ENCODE measurements at regions not wholly inside any gene's neighbourhood (a gene's known extent, or its start where the extent isn't known, plus 50 kb on each side); places are given as distances from the start of the nearest gene placed in this dataset.

DNA sequence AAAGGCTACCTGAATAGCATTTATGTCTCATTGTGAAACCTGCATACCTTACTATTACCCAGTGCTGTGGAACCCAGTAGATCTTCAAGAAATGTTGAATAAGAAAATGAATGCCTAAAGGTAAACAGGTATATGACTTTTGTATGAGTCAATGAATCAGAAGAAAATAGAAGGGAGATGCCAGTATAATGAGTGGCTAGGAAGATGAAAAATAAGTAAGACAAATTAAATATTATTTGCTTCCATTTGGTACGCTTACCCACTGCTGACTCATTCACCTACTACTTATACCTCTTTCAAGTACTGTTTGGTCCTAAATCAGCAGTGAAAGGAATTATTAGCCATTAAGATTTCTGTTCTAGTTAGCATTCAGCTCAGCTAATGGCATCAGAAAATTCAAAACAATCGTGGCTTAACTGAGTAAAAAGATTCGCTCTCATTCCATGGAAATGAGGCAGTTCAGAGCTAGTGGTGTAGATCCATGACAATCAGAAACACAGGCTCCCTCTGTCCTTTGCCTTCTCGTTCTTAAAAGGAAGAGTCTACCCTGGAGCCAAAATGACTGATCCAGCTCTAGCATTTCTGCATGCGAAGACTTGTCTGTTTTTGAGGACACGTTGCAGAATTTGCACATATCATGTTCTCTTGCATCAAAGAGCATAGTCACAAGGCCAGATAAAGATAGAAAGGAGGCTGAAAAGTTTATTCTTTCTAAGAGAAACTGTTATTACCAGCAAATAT is 705.8 kb upstream of the USP15 start:
- no peaks in the 10 kb centered on the region for H3K9me2 ChIP-seq (replicated peaks; ENCODE audit: insufficient read depth, low read length)
- H3K27ac ChIP-seq (ENCODE audit: low read depth, low read length) = no peak overlapping the region
- no peaks in the 10 kb centered on the region for H3F3A ChIP-seq (ENCODE audit: insufficient read depth)
- no peaks in the 10 kb centered on the region for H3K36me3 ChIP-seq (ENCODE audit: low read length)
- no peaks in the 10 kb centered on the region for H3K27me3 ChIP-seq (ENCODE audit: low read length)
- H3K9ac ChIP-seq (ENCODE audit: low read length) = no peak overlapping the region
- H2AFZ ChIP-seq (ENCODE audit: low read depth, low read length, severe bottlenecking) = no peak overlapping the region
- TF ChIP-seq EZH2phosphoT487 (conservative IDR thresholded peaks at IDR 0.05; ENCODE audit: low read length) = no peak
- TF ChIP-seq, protein P1, sequence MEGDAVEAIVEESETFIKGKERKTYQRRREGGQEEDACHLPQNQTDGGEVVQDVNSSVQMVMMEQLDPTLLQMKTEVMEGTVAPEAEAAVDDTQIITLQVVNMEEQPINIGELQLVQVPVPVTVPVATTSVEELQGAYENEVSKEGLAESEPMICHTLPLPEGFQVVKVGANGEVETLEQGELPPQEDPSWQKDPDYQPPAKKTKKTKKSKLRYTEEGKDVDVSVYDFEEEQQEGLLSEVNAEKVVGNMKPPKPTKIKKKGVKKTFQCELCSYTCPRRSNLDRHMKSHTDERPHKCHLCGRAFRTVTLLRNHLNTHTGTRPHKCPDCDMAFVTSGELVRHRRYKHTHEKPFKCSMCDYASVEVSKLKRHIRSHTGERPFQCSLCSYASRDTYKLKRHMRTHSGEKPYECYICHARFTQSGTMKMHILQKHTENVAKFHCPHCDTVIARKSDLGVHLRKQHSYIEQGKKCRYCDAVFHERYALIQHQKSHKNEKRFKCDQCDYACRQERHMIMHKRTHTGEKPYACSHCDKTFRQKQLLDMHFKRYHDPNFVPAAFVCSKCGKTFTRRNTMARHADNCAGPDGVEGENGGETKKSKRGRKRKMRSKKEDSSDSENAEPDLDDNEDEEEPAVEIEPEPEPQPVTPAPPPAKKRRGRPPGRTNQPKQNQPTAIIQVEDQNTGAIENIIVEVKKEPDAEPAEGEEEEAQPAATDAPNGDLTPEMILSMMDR (IDR thresholded peaks at IDR 0.05; ENCODE audit: insufficient read depth, low read length, poor library complexity, severe bottlenecking) = no peak
- no peak overlapping the region for H3K4me3 ChIP-seq (ENCODE audit: insufficient read depth, low read length, poor library complexity, severe bottlenecking)
- H3K9me3 ChIP-seq (ENCODE audit: insufficient read depth, low read length) = no peaks in the 10 kb centered on the region
- no peaks in the 10 kb centered on the region for H4K20me1 ChIP-seq (ENCODE audit: low read depth, low read length)
- no peak overlapping the region for H3K4me2 ChIP-seq (ENCODE audit: low read depth, low read length, poor library complexity, severe bottlenecking)
- H3K79me2 ChIP-seq (ENCODE audit: insufficient read depth, low read length) = no peaks in the 10 kb centered on the region

GRCh38 chr12:61563665-61564450 is 696.3 kb upstream of the USP15 start:
- Histone ChIP-seq H3K4me3 (ENCODE audit: insufficient read depth, low read length, poor library complexity, severe bottlenecking) (no peak overlapping the region), H3K27ac (ENCODE audit: low read depth, low read length) (no peak overlapping the region), H4K20me1 (ENCODE audit: low read depth, low read length) (no peaks in the 10 kb centered on the region), H3K9me3 (ENCODE audit: insufficient read depth, low read length) (no peaks in the 10 kb centered on the region), H3K9ac (ENCODE audit: low read length) (no peak overlapping the region), H3K27me3 (ENCODE audit: low read length) (no peaks in the 10 kb centered on the region), H3K36me3 (ENCODE audit: low read length) (no peaks in the 10 kb centered on the region), H3K79me2 (ENCODE audit: insufficient read depth, low read length) (no peaks in the 10 kb centered on the region), H3F3A (ENCODE audit: insufficient read depth) (no peaks in the 10 kb centered on the region), H3K4me2 (ENCODE audit: low read depth, low read length, poor library complexity, severe bottlenecking) (no peak overlapping the region), H3K9me2 (replicated peaks; ENCODE audit: insufficient read depth, low read length) (no peaks in the 10 kb centered on the region), H2AFZ (ENCODE audit: low read depth, low read length, severe bottlenecking) (no peak overlapping the region)
- TF ChIP-seq EZH2phosphoT487 (conservative IDR thresholded peaks at IDR 0.05; ENCODE audit: low read length) = no peak
- TF ChIP-seq, protein P1 (IDR thresholded peaks at IDR 0.05; ENCODE audit: insufficient read depth, low read length, poor library complexity, severe bottlenecking) = no peak

- H3K9ac ChIP-seq (ENCODE audit: low read length) = no peak overlapping the region
- no peaks in the 10 kb centered on the region for H3F3A ChIP-seq (ENCODE audit: insufficient read depth)
- H3K4me2 ChIP-seq (ENCODE audit: low read depth, low read length, poor library complexity, severe bottlenecking) = no peak overlapping the region
- H3K9me2 ChIP-seq (replicated peaks; ENCODE audit: insufficient read depth, low read length) = no peaks in the 10 kb centered on the region
- no peak overlapping the region for H3K27ac ChIP-seq (ENCODE audit: low read depth, low read length)
- H4K20me1 ChIP-seq (ENCODE audit: low read depth, low read length) = no peaks in the 10 kb centered on the region
- no peaks in the 10 kb centered on the region for H3K36me3 ChIP-seq (ENCODE audit: low read length)
- H2AFZ ChIP-seq (ENCODE audit: low read depth, low read length, severe bottlenecking) = no peak overlapping the region
- no peaks in the 10 kb centered on the region for H3K9me3 ChIP-seq (ENCODE audit: insufficient read depth, low read length)
- TF ChIP-seq, protein P1 (IDR thresholded peaks at IDR 0.05; ENCODE audit: insufficient read depth, low read length, poor library complexity, severe bottlenecking) = no peak
- no peak for TF ChIP-seq EZH2phosphoT487 (conservative IDR thresholded peaks at IDR 0.05; ENCODE audit: low read length)
- H3K4me3 ChIP-seq (ENCODE audit: insufficient read depth, low read length, poor library complexity, severe bottlenecking) = no peak overlapping the region
- H3K79me2 ChIP-seq (ENCODE audit: insufficient read depth, low read length) = no peaks in the 10 kb centered on the region
- H3K27me3 ChIP-seq (ENCODE audit: low read length) = no peaks in the 10 kb centered on the region
Observed at GRCh38 chr12:61564466-61564865, 695.7 kb upstream of the USP15 start.
